MV-4-11 (cell line): ENCODE measurements at regions not wholly inside any gene's neighbourhood (a gene's known extent, or its start where the extent isn't known, plus 50 kb on each side); places are given as distances from the start of the nearest gene placed in this dataset.

Source experiments
- DNase-seq: peaks from one replicate; lab custom pipeline; 2025; lab: John Stamatoyannopoulos, UW

GRCh38 chr20:6421321-6422248, 298.8 kb upstream of the FERMT1 start:
- no peak for DNase-seq

- peak; percentile 40 for DNase-seq
Measured at GRCh38 chr20:6420336-6420735, 297.5 kb upstream of the FERMT1 start.

GRCh38 chr20:6418732-6419131, 295.9 kb upstream of the FERMT1 start:
- no peak for DNase-seq

GRCh38 chr20:6416371-6416770, 293.5 kb upstream of the FERMT1 start:
- no peak for DNase-seq

GRCh38 chr20:6411651-6412050, 288.8 kb upstream of the FERMT1 start:
- DNase-seq, result no peak

- DNase-seq, result no peak
Measured at GRCh38 chr20:6410721-6411120, 287.9 kb upstream of the FERMT1 start.

GRCh38 chr20:6407163-6407562, 284.3 kb upstream of the FERMT1 start:
- no peak for DNase-seq

GRCh38 chr20:6401893-6402557, 279.2 kb upstream of the FERMT1 start:
- no peak for DNase-seq

- DNase-seq, result no peak
Measured at GRCh38 chr20:6397115-6397514, 274.3 kb upstream of the FERMT1 start.

GRCh38 chr20:6395695-6396094, 272.9 kb upstream of the FERMT1 start:
- peak; percentile 64 for DNase-seq

GRCh38 chr20:6388671-6389197, 265.9 kb upstream of the FERMT1 start:
- DNase-seq, result no peak

- no peak for DNase-seq
Measured at GRCh38 chr20:6384956-6385486, 262.2 kb upstream of the FERMT1 start.

- no peak for DNase-seq
Measured at GRCh38 chr20:6384380-6384779, 261.6 kb upstream of the FERMT1 start.

- no peak for DNase-seq
Measured at GRCh38 chr20:6381887-6382286, 259.1 kb upstream of the FERMT1 start.

- no peak for DNase-seq
Measured at GRCh38 chr20:6362245-6362644, 239.4 kb upstream of the FERMT1 start.

- DNase-seq, result no peak
Measured at GRCh38 chr20:6360766-6361165, 237.9 kb upstream of the FERMT1 start.

GRCh38 chr20:6355754-6356451, 233.1 kb upstream of the FERMT1 start:
- no peak for DNase-seq

- no peak for DNase-seq
Measured at GRCh38 chr20:6348908-6349307, 226.1 kb upstream of the FERMT1 start.

GRCh38 chr20:6347916-6348315, 225.1 kb upstream of the FERMT1 start:
- no peak for DNase-seq

GRCh38 chr20:6341491-6341890, 218.7 kb upstream of the FERMT1 start:
- peak; percentile 85 for DNase-seq

- no peak for DNase-seq
Measured at GRCh38 chr20:6339176-6339575, 216.3 kb upstream of the FERMT1 start.

GRCh38 chr20:6333110-6333509, 210.3 kb upstream of the FERMT1 start:
- DNase-seq, result no peak
